Neural progenitor cell (in vitro differentiated cells): ENCODE measurements at regions not wholly inside any gene's neighbourhood (a gene's known extent, or its start where the extent isn't known, plus 50 kb on each side); places are given as distances from the start of the nearest gene placed in this dataset.

ENCODE experiments used
- EZH2 ChIP-seq: fragments of 200-600 bp; sonication (generic); IDR thresholded peaks from 2 replicates; pipeline ENCODE4 v1.6.1; 2017; ENCODE audit warnings: antibody characterized with exemption, mild to moderate bottlenecking, moderate library complexity
- TF ChIP-seq, protein P1 (sequence below): fragments of 200-600 bp; sonication (generic); IDR thresholded peaks from 2 replicates; pipeline ENCODE4 v1.5.1; 2017; ENCODE audit warnings: antibody characterized with exemption, mild to moderate bottlenecking

- no peak for TF ChIP-seq EZH2
- TF ChIP-seq, protein P1, sequence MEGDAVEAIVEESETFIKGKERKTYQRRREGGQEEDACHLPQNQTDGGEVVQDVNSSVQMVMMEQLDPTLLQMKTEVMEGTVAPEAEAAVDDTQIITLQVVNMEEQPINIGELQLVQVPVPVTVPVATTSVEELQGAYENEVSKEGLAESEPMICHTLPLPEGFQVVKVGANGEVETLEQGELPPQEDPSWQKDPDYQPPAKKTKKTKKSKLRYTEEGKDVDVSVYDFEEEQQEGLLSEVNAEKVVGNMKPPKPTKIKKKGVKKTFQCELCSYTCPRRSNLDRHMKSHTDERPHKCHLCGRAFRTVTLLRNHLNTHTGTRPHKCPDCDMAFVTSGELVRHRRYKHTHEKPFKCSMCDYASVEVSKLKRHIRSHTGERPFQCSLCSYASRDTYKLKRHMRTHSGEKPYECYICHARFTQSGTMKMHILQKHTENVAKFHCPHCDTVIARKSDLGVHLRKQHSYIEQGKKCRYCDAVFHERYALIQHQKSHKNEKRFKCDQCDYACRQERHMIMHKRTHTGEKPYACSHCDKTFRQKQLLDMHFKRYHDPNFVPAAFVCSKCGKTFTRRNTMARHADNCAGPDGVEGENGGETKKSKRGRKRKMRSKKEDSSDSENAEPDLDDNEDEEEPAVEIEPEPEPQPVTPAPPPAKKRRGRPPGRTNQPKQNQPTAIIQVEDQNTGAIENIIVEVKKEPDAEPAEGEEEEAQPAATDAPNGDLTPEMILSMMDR: no peak
These were observed 260.0 kb upstream of the FN1 start for GRCh38 chr2:215695861-215696260.
